ENCODE measurements at regions not wholly inside any gene's neighbourhood (a gene's known extent, or its start where the extent isn't known, plus 50 kb on each side); places are given as distances from the start of the nearest gene placed in this dataset.
"Not testable (repeated sequence)": the region's sequence is repeated elsewhere in the genome, so short reads cannot be mapped to it uniquely, and the experiment has no call there.

DNA sequence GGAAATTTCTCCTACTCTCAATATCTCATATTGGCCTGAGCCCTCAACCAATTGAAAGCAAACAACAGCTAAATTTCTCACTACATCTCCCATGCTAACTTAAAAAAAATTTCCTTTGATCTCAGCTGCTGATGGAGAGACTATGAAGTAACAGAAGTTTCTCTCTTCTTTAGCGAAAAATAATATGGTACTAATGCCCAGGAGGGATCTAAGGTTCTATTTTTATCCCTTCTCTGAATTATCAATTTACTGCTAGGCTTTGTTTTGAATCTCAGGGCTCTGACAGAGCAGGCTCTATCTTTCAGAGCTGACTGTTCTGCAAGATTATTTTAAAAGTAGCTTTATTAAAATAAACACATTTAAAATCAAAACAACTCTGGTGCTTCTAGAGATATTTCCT lies 558.6 kb downstream of the KCNA4 start:
- DNase-seq: no peak

- no peak for DNase-seq
Measured at GRCh38 chr11:29452146-29452545, 564.7 kb downstream of the KCNA4 start.

GRCh38 chr11:29449281-29450074 lies 567.4 kb downstream of the KCNA4 start:
- no peak for DNase-seq

DNA sequence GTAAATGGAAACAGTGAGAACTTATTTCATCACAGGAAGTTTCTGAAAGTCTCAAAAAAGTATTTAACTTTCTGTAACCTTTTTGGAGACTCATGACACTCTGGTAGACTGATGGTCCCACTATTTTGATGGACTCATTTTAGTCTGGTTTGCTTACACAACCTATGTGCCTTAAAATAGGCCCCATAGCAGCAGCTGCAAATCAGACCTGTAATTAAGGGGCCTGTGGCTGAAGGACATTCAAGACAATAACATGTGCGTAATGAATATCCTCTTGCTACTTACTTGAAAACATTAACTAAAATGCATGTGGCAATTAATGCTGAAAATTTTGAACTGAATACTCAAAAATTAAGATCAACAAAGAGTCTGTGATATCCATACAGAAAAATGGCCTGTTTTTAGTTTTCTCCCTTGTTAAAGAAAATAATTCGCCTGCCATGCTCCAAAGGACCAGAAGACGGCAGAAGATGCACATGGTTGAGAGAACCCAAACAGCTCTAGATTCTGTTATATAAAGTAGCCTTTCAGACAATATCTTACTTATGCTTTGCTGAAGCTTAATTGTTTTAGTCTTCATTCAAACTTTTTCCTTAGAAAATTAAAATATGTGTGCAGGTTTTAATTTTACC lies 568.5 kb downstream of the KCNA4 start:
- DNase-seq: peak in 1 of 2 experiments; percentile 7

- no peak for DNase-seq
Measured at GRCh38 chr11:29447821-29448220, 569.0 kb downstream of the KCNA4 start.

GRCh38 chr11:29446132-29446531 lies 570.7 kb downstream of the KCNA4 start:
- DNase-seq: no peak

GRCh38 chr11:29445191-29445590 lies 571.6 kb downstream of the KCNA4 start:
- DNase-seq: not testable (repeated sequence)

GRCh38 chr11:29438815-29439214 lies 578.0 kb downstream of the KCNA4 start:
- DNase-seq: no peak

GRCh38 chr11:29435421-29435820 lies 581.4 kb downstream of the KCNA4 start:
- no peak for DNase-seq

DNA sequence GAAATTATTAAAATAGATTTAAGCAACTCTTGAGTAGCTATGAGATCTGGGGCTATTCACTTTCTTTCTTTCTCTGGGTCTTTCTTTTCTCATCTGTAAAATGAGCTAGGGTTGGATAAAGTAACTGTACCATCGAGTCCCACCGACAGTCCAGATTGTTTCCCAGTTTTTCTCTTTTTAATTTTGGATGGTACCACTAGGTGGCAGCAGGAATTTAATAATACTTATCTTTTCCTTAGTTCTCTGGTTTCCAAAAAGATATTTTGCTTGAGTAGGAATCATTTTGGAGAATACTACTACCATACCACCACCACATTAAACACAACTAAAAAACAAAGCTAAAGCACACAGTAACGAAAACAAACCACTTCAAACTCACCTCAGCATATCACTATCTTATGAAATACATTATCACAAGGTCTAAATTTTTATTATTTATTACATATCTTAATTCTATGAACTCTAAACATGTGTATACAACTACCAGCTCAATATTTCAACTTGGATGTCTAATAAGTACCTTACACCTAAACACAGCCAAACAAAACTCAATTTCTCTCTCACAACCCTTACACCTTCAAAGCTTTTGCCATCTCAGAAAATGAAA lies 584.0 kb downstream of the KCNA4 start:
- peak in 1 of 2 experiments; percentile 33 for DNase-seq

- no peak for DNase-seq
Measured at GRCh38 chr11:29405305-29405704, 611.5 kb downstream of the KCNA4 start.

DNA sequence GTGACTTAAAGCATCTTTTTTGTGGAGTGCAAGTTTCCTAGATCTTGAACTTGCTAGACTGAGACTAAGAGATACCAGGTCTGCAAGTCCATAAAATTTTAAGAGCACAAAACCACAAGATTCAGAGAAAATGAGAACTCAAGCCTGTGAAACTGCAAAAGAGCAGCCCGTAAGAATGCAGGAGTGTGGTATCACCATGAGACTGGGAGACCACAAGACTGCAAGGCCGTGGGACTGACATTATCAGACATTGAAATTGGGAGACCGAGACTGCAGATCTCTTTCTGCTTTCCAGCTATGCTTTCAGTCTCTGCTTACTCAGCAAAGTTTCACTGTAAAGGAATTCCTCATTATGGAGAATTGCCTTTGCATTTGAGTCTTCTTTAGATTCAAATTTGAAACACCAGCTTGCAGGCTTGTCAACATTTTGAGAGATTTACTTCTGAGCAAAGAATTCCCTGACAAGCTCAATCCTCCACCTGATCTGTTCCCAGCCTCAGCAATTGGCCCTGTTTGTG lies 621.2 kb downstream of the KCNA4 start:
- DNase-seq: no peak

DNA sequence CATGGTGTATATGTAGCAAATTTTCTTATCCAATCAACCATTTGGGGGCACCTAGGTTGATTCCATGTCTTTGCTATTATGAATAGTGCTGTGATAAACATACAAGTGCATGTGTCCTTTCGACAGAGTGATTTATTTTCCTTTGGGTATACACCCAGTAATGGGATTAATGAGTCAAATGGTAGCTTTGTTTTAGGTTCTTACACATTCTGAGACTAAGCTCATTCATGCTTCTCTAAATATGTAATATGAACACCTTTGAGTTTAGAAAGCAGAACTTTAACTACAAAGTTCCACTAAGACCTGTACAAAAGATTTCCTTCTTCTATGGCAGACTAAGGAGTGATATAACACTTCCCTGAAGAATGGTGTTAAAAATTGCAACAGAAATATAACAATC lies 627.0 kb downstream of the KCNA4 start:
- no peak for DNase-seq

GRCh38 chr11:29373725-29374124 lies 643.1 kb downstream of the KCNA4 start:
- no peak for DNase-seq

DNA sequence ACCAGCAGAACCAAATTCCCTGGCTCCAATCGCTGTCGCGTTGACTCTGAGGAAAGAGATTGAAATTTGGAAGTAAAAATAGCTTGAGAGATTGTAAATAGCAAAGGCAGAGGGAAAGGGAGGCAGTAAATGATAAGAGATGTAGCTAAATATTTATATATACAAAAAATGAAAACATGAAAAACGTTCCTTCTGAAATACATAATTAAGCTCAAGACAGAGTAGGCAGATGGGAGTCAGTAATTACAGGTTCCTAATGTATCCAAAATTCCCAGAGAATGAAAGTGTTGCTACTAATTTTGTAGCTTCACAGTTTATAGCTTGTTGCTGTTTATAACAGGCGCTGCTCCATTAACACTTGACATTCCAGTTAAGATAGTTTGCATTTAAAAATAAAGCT lies 648.7 kb downstream of the KCNA4 start:
- no peak for DNase-seq

DNA sequence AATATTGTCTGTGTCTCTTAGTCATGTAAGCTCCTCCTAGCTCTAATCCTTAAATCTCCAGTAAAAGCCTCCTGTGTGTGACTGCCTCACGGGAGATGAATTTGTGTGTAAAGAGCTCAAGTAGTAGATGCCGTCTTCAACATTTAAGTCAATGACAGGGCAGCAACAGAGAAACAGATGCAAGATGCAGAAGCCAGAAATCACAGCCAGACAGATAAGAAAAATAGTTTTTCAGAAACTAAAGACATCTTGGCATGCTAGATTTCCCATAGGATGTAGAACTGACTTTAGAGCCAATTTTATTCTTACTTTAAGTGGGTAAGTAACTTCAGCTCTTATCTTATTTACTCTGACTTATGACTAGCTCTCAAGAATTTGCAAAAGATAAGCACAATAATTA lies 652.8 kb downstream of the KCNA4 start:
- no peak for DNase-seq

DNA sequence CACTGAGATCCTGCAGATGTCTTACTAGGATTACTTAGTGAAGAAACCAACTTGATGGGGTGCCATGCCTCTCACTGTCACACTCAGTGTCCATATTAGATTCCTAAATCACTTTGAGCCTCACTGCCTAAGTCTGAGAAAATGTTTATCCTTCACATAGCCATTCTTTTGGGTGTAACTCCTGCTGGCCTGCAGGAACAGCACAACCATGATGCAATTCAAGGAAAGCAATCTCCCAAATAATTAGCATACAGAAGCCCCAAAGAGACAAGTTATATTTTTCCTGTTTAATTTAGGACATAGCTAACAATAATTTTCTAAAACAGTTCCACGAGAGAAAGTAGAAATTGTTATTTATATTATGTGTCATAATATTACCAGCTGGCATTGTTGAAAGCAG lies 655.5 kb downstream of the KCNA4 start:
- no peak for DNase-seq

- no peak for DNase-seq
Measured at GRCh38 chr11:29353833-29354232, 663.0 kb downstream of the KCNA4 start.

DNA sequence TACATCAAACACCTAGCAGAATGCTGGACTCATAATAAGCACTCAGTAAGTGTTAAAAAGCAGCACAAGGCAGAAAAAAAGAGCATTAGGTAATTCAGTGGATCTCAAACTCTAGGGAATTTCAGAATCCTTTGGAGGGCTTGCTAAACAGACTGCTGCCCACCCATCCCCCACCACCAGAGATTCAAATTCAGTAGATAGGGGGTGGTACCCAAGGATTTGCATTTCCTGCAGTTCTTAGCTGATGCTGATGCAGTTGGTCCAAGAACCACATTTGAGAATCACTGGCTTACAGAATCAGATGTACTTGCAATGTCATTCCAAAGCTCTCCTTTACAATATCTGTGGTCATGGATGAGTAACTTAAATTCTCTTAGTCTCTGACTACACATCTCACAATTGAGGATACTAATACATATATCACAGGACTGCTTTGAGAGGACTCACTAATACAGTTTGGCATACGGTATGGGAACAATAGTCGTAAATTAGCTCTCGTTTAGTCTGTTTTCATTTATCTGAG lies 664.5 kb downstream of the KCNA4 start:
- no peak for DNase-seq

DNA sequence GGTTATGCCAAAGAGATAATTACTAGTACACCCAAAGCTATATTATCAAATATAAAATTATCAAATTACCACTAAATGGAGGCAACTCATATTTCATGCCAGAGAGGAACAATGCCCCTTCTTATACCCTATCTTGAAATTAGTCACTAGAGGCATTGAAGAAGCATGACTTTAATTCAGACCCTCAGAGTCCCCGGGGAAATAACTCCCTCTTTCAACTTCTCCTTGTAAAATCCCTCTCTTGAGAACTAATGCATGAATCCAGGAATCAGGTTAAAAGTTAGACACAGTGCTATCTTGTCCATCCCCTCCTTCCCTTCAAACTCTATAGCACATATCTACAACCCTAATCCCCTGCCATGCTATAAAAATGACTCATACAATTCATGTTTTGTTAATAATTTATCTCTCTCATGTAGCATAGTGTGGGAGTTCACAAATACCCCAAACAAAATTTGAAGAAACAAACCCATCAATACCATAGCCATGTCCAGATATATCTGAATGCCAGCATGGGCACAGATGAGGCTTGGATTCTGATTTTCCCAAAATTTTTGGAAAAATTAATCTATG lies 665.4 kb downstream of the KCNA4 start:
- no peak for DNase-seq

DNA sequence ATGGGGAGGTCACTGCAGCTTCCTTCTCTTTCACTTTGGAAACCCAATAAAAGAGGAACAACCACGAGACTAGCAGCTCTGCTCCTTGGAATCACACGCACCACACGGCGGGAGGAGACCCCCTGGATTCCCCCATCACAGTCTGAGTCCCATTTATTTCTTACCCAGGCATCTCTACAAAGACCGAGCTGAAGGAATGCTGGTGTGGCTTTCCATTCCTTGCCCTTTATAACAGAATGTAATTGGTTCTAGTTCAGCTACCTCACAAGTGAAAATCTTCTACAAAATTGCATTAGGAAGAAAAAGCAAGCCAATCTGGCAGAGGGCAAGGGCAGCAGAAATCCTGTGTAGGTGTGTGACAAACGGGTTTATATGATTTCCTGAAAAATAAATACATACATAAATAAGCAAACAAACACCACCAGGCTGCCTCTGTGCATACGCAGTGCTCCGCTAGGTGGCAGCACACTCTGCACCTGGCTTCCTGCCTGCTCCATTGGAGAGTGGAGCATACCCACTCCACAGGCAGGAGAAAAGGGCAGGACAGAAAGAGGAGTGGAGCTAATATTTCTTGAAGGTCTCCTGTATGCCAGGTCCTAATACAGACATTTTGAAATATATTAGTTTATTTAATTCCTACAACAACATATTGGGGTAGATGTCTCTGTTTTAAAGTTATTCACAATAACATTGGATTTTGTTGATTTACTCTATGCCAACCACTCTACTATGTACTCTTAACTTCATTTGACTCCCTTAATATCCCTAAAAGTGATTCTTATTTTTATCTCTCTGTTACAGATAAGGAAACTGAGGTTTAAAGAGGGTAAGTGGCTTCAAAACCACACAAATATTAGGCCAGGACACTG lies 673.1 kb downstream of the KCNA4 start:
- DNase-seq: peak in 1 of 2 experiments; percentile 72
